Ovary (tissue), 3 donors: ENCODE measurements at regions not wholly inside any gene's neighbourhood (a gene's known extent, or its start where the extent isn't known, plus 50 kb on each side); places are given as distances from the start of the nearest gene placed in this dataset.

Experiments used
- EP300 ChIP-seq: sonication (generic); formaldehyde crosslinking; IDR thresholded peaks from one replicate; pipeline ENCODE4 v1.6.1; 2017; ENCODE audit warnings: antibody characterized with exemption
- POLR2A ChIP-seq: fragments of 450-650 bp; IDR thresholded peaks from one replicate; pipeline ENCODE4 v1.6.1; 2017; ENCODE audit warnings: antibody characterized with exemption, mild to moderate bottlenecking, moderate library complexity
- TF ChIP-seq, protein P1 (sequence below), 3 donors: fragments of 450-650 bp in 2 of 3; fragments of 200-600 bp in 1 of 3; IDR thresholded peaks; one replicate each; pipeline versions ENCODE4 v1.5.1 to v1.8.0; 2016 to 2022; ENCODE audit warnings: antibody characterized with exemption in 3 of 3, mild to moderate bottlenecking in 1 of 3
- donor health status: DM: no; HTN: no; CAD: no.

DNA sequence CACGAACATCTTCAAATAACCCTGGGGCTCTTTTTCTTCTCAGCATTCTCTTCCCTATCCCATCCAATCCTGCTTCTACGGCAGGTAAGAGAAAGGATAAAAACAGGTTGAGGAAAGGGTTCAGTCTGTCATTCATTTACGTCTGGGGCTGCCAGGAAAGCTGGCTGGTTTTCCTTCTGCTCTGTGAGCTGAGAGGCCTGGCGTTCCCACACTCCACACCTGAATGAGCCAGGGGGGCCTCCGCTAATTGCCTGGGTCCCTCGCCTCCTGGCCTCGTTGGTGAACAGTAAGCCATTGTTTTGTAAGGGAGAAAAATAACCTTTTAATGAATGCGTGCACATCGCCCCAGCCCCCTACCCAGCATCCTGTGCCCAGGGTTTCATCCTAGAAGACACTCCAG is 70.8 kb upstream of the SIM2 start:
- TF ChIP-seq POLR2A (no peak), EP300 (no peak)
- TF ChIP-seq, protein P1, sequence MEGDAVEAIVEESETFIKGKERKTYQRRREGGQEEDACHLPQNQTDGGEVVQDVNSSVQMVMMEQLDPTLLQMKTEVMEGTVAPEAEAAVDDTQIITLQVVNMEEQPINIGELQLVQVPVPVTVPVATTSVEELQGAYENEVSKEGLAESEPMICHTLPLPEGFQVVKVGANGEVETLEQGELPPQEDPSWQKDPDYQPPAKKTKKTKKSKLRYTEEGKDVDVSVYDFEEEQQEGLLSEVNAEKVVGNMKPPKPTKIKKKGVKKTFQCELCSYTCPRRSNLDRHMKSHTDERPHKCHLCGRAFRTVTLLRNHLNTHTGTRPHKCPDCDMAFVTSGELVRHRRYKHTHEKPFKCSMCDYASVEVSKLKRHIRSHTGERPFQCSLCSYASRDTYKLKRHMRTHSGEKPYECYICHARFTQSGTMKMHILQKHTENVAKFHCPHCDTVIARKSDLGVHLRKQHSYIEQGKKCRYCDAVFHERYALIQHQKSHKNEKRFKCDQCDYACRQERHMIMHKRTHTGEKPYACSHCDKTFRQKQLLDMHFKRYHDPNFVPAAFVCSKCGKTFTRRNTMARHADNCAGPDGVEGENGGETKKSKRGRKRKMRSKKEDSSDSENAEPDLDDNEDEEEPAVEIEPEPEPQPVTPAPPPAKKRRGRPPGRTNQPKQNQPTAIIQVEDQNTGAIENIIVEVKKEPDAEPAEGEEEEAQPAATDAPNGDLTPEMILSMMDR (IDR thresholded peaks at IDR 0.05), result no peak
